B cell (primary cell): ENCODE measurements at regions not wholly inside any gene's neighbourhood (a gene's known extent, or its start where the extent isn't known, plus 50 kb on each side); places are given as distances from the start of the nearest gene placed in this dataset.

Source experiments
- CTCF ChIP-seq: fragments of 200-600 bp; IDR thresholded peaks from one replicate; pipeline ENCODE4 v1.8.0; 2022; ENCODE audit warnings: antibody characterized with exemption, mild to moderate bottlenecking
- EZH2 ChIP-seq: IDR thresholded peaks from 2 replicates; pipeline ENCODE4 v1.6.1; 2012; ENCODE audit warnings: borderline replicate concordance, low read depth, mild to moderate bottlenecking, moderate library complexity, low read length; ENCODE audit not compliant: insufficient read depth, poor library complexity, severe bottlenecking

- TF ChIP-seq CTCF (no peak), EZH2 (no peak)
Measured at GRCh38 chrX:7985568-7985967, 58.4 kb upstream of the PNPLA4 start.
